ENCODE measurements at regions not wholly inside any gene's neighbourhood (a gene's known extent, or its start where the extent isn't known, plus 50 kb on each side); places are given as distances from the start of the nearest gene placed in this dataset.

GRCh38 chr1:148388260-148389026 is 94.7 kb downstream of the PPIAL4G start (continued):
- TF ChIP-seq FOXA1 (IDR thresholded peaks at IDR 0.05) (no peak), FOXA1 (CRISPR knock-in tag; IDR thresholded peaks at IDR 0.05) (no peak), TOE1 (CRISPR knock-in tag; IDR thresholded peaks at IDR 0.05) (no peak), BRD4 (CRISPR knock-in tag; IDR thresholded peaks at IDR 0.05) (no peak), ARID3A (IDR thresholded peaks at IDR 0.05; ENCODE audit: low read depth, low read length) (no peak), SIN3B (IDR thresholded peaks at IDR 0.05; ENCODE audit: low read length) (no peak), ZSCAN9 (CRISPR knock-in tag; IDR thresholded peaks at IDR 0.05; ENCODE audit: borderline replicate concordance) (no peak), RBM22 (optimal IDR thresholded peaks at IDR 0.05; ENCODE audit: low read length) (no peak)
- TF ChIP-seq, protein P1, sequence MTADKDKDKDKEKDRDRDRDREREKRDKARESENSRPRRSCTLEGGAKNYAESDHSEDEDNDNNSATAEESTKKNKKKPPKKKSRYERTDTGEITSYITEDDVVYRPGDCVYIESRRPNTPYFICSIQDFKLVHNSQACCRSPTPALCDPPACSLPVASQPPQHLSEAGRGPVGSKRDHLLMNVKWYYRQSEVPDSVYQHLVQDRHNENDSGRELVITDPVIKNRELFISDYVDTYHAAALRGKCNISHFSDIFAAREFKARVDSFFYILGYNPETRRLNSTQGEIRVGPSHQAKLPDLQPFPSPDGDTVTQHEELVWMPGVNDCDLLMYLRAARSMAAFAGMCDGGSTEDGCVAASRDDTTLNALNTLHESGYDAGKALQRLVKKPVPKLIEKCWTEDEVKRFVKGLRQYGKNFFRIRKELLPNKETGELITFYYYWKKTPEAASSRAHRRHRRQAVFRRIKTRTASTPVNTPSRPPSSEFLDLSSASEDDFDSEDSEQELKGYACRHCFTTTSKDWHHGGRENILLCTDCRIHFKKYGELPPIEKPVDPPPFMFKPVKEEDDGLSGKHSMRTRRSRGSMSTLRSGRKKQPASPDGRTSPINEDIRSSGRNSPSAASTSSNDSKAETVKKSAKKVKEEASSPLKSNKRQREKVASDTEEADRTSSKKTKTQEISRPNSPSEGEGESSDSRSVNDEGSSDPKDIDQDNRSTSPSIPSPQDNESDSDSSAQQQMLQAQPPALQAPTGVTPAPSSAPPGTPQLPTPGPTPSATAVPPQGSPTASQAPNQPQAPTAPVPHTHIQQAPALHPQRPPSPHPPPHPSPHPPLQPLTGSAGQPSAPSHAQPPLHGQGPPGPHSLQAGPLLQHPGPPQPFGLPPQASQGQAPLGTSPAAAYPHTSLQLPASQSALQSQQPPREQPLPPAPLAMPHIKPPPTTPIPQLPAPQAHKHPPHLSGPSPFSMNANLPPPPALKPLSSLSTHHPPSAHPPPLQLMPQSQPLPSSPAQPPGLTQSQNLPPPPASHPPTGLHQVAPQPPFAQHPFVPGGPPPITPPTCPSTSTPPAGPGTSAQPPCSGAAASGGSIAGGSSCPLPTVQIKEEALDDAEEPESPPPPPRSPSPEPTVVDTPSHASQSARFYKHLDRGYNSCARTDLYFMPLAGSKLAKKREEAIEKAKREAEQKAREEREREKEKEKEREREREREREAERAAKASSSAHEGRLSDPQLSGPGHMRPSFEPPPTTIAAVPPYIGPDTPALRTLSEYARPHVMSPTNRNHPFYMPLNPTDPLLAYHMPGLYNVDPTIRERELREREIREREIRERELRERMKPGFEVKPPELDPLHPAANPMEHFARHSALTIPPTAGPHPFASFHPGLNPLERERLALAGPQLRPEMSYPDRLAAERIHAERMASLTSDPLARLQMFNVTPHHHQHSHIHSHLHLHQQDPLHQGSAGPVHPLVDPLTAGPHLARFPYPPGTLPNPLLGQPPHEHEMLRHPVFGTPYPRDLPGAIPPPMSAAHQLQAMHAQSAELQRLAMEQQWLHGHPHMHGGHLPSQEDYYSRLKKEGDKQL (CRISPR knock-in tag; IDR thresholded peaks at IDR 0.05; ENCODE audit: low read depth) = no peak
